ENCODE measurements at regions not wholly inside any gene's neighbourhood (a gene's known extent, or its start where the extent isn't known, plus 50 kb on each side); places are given as distances from the start of the nearest gene placed in this dataset.
"Not testable (repeated sequence)": the region's sequence is repeated elsewhere in the genome, so short reads cannot be mapped to it uniquely, and the experiment has no call there.

DNA sequence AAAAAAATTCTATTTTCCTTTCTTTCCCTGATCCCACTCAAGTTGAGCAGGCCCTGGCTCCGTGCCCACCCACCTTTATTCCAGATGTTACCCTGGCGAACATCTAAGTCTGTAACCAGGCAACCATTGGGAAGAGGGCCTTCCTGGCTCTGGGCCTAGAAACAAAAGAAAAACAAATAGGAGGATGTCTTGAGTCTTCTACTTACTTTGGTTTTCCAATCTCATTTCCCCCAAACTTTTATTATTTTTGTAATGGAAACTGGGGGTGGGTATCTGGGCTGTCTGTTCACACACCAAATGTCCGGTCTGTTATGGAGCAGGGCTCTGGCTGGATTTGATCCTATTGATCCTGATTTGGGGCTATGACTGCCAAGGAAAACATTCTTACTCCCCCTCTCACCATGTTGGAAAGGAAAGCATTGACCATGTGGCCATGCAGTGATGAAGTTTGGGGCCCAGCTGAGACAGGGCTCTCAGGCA, 744.1 kb downstream of the DHX35 start:
- no peaks in the 10 kb centered on the region for H3K4me1 ChIP-seq (ENCODE audit: insufficient read depth, low read length)
- no peaks in the 10 kb centered on the region for H3K36me3 Mint-ChIP-seq (ENCODE audit: low read depth)
- ChIA-PET CTCF (no interaction called here), POLR2A (no interaction called here)
- DNase-seq: no peak
- H3K4me1 Mint-ChIP-seq (ENCODE audit: low read depth): no peaks in the 10 kb centered on the region
- H3K9me3 Mint-ChIP-seq: no peaks in the 10 kb centered on the region
- H3K27ac ChIP-seq (ENCODE audit: low read depth in 1 of 2, low read length in 2 of 2): no peak overlapping the region
- no peak for ATAC-seq (ENCODE audit: poor library complexity)
- H3K4me3 Mint-ChIP-seq: no peak overlapping the region
- no peaks in the 10 kb centered on the region for H3K9me3 ChIP-seq (ENCODE audit: control insufficient read depth in 1 of 2, insufficient read depth in 1 of 2, low read length in 2 of 2)
- TF ChIP-seq, protein P1, sequence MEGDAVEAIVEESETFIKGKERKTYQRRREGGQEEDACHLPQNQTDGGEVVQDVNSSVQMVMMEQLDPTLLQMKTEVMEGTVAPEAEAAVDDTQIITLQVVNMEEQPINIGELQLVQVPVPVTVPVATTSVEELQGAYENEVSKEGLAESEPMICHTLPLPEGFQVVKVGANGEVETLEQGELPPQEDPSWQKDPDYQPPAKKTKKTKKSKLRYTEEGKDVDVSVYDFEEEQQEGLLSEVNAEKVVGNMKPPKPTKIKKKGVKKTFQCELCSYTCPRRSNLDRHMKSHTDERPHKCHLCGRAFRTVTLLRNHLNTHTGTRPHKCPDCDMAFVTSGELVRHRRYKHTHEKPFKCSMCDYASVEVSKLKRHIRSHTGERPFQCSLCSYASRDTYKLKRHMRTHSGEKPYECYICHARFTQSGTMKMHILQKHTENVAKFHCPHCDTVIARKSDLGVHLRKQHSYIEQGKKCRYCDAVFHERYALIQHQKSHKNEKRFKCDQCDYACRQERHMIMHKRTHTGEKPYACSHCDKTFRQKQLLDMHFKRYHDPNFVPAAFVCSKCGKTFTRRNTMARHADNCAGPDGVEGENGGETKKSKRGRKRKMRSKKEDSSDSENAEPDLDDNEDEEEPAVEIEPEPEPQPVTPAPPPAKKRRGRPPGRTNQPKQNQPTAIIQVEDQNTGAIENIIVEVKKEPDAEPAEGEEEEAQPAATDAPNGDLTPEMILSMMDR (IDR thresholded peaks at IDR 0.05): no peak
- intact Hi-C loops (cut with DNase I, micrococcal nuclease): no loop called here
- H3K27me3 Mint-ChIP-seq: no peaks in the 10 kb centered on the region
- H3K27me3 ChIP-seq (ENCODE audit: control insufficient read depth in 1 of 2, insufficient read depth in 2 of 2, low read length in 2 of 2): no peaks in the 10 kb centered on the region
- H3K27ac Mint-ChIP-seq: no peak overlapping the region
- no peak overlapping the region for H3K4me3 ChIP-seq (ENCODE audit: low read length)
- H3K36me3 ChIP-seq (ENCODE audit: insufficient read depth, low read length): no peaks in the 10 kb centered on the region

DNA sequence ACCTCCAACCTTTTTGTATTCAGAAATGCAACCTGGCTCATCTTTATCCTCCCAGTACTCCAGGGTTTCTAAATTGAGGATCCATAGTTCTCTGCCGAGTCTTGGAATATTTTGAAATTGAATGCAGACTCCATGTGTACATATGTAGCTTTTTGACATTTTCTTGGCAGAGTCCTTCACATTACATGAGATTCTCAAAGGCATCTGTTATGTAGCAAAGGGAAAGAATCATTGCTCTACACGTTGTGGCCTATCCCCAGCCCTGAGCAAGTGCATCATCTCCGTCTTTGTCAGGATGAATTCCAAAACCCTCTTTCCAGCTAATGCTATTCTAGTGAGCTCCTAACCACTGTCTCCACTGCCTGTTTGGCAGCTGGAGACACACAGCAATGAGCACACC, 742.9 kb downstream of the DHX35 start:
- ChIA-PET CTCF (no interaction called here), POLR2A (no interaction called here)
- no peaks in the 10 kb centered on the region for H3K9me3 ChIP-seq (ENCODE audit: control insufficient read depth in 1 of 2, insufficient read depth in 1 of 2, low read length in 2 of 2)
- H3K4me1 Mint-ChIP-seq (ENCODE audit: low read depth): no peaks in the 10 kb centered on the region
- H3K9me3 Mint-ChIP-seq: no peaks in the 10 kb centered on the region
- H3K4me3 Mint-ChIP-seq: no peak overlapping the region
- no peak for DNase-seq
- no peaks in the 10 kb centered on the region for H3K36me3 ChIP-seq (ENCODE audit: insufficient read depth, low read length)
- no peaks in the 10 kb centered on the region for H3K27me3 Mint-ChIP-seq
- H3K4me3 ChIP-seq (ENCODE audit: low read length): no peak overlapping the region
- no peak for ATAC-seq (ENCODE audit: poor library complexity)
- TF ChIP-seq, protein P1 (IDR thresholded peaks at IDR 0.05): no peak
- H3K27ac ChIP-seq (ENCODE audit: low read depth in 1 of 2, low read length in 2 of 2): no peak overlapping the region
- H3K36me3 Mint-ChIP-seq (ENCODE audit: low read depth): no peaks in the 10 kb centered on the region
- H3K27me3 ChIP-seq (ENCODE audit: control insufficient read depth in 1 of 2, insufficient read depth in 2 of 2, low read length in 2 of 2): no peaks in the 10 kb centered on the region
- no peaks in the 10 kb centered on the region for H3K4me1 ChIP-seq (ENCODE audit: insufficient read depth, low read length)
- intact Hi-C loops (cut with DNase I, micrococcal nuclease): no loop called here
- H3K27ac Mint-ChIP-seq: no peak overlapping the region

DNA sequence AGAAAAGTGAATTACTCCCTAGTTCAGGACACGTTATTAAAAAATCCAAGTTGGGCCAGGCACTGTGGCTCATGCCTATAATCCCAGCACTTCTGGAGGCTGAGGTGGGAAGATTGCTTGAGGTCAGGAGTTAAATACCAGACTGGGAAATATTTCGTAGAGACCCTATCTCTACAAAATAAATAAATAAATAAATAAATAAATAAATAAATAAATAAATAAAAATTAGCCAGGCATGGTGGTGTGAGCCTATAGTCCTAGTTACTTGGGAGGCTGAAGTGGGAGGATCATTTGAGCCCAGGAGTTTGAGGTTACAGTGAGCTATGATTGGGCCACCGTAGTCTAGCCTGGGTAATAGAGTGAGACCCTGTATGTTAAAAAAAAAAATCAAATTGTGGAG, 741.2 kb downstream of the DHX35 start:
- H3K27ac ChIP-seq (ENCODE audit: low read depth in 1 of 2, low read length in 2 of 2); H3K27ac Mint-ChIP-seq; POLR2A ChIA-PET; H3K36me3 Mint-ChIP-seq (ENCODE audit: low read depth); H3K4me1 ChIP-seq (ENCODE audit: insufficient read depth, low read length); H3K9me3 ChIP-seq (ENCODE audit: control insufficient read depth in 1 of 2, insufficient read depth in 1 of 2, low read length in 2 of 2); CTCF ChIA-PET; H3K4me3 ChIP-seq (ENCODE audit: low read length); H3K27me3 ChIP-seq (ENCODE audit: control insufficient read depth in 1 of 2, insufficient read depth in 2 of 2, low read length in 2 of 2); ATAC-seq (ENCODE audit: poor library complexity); H3K4me3 Mint-ChIP-seq; H3K4me1 Mint-ChIP-seq (ENCODE audit: low read depth); intact Hi-C loops (cut with DNase I, micrococcal nuclease); H3K36me3 ChIP-seq (ENCODE audit: insufficient read depth, low read length); H3K27me3 Mint-ChIP-seq; DNase-seq; H3K9me3 Mint-ChIP-seq: not testable (repeated sequence)

DNA sequence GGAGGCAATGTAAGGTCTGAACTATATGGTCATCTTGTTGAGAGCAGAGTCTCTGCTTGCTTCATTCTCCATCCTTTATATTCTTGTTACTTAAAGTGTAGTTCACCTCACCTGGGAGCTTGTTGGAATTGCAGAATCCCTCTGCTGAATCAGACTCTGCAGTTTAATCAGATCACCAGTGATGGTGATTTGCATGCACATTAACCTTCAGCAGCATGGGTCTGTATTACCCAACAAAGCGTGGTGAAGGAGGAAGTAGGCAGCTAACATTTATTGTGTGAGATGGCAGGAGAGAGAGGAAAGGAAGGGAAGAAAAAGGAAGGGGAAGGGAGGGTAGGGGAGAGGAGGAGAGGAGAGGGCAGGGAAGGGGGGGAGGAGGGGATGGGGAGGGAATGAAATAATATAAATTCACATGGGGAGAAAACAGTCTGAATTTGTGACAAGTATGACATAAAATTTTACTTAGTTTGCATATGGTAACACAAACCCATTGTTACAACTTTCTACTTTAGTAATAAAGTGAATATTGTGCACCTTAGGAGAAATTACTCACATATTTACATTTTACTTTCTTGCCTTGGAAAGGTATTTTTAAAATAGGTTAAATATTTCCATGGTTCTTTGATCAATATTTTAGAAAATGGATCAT, 740.7 kb downstream of the DHX35 start:
- POLR2A ChIA-PET: no interaction called here
- CTCF ChIA-PET: no interaction called here
- no peak overlapping the region for H3K27ac ChIP-seq (ENCODE audit: low read depth in 1 of 2, low read length in 2 of 2)
- H3K4me1 ChIP-seq (ENCODE audit: insufficient read depth, low read length): no peaks in the 10 kb centered on the region
- intact Hi-C loops (cut with DNase I, micrococcal nuclease): no loop called here
- Mint-ChIP-seq H3K36me3 (ENCODE audit: low read depth) (no peaks in the 10 kb centered on the region), H3K4me1 (ENCODE audit: low read depth) (no peaks in the 10 kb centered on the region), H3K9me3 (no peaks in the 10 kb centered on the region), H3K4me3 (no peak overlapping the region), H3K27ac (no peak overlapping the region), H3K27me3 (no peaks in the 10 kb centered on the region)
- no peak for ATAC-seq (ENCODE audit: poor library complexity)
- no peaks in the 10 kb centered on the region for H3K27me3 ChIP-seq (ENCODE audit: control insufficient read depth in 1 of 2, insufficient read depth in 2 of 2, low read length in 2 of 2)
- no peak for DNase-seq
- H3K36me3 ChIP-seq (ENCODE audit: insufficient read depth, low read length): no peaks in the 10 kb centered on the region
- H3K9me3 ChIP-seq (ENCODE audit: control insufficient read depth in 1 of 2, insufficient read depth in 1 of 2, low read length in 2 of 2): no peaks in the 10 kb centered on the region
- no peak overlapping the region for H3K4me3 ChIP-seq (ENCODE audit: low read length)
- TF ChIP-seq, protein P1 (IDR thresholded peaks at IDR 0.05): no peak
